ENCODE measurements at regions not wholly inside any gene's neighbourhood (a gene's known extent, or its start where the extent isn't known, plus 50 kb on each side); places are given as distances from the start of the nearest gene placed in this dataset.

DNA sequence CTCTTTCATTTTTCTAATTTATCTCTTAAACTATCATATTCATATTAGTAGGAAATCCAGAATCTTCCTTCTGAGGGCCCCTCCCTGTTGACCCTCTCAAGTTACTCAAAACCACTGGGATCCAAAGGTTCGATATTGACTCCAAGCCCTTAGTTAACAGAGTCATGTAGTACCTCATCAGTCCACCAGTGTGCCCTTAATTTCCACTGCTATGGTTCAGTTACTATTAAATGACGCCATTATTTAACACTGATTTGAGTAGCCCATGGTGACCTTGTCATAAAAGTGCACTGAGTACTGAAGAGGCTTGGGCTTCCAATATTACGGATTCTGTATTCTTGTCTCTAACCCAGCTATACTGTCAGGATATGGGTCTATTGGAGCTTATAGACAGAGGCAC is 91.9 kb upstream of the MS4A8 start:
- Histone ChIP-seq H3K14ac (ENCODE audit: insufficient read depth, low read length) (no peak overlapping the region), H3K79me1 (ENCODE audit: insufficient read depth, low read depth, low read length, poor library complexity, severe bottlenecking) (no peaks in the 10 kb centered on the region), H2BK20ac (ENCODE audit: low read depth, low read length, poor library complexity, severe bottlenecking) (no peak overlapping the region), H4K8ac (replicated peaks; ENCODE audit: insufficient read length, low read depth, low read length) (no peak overlapping the region), H3K56ac (ENCODE audit: insufficient read length, low read depth, low read length) (no peak overlapping the region), H3K79me2 (ENCODE audit: insufficient read depth, low read length) (no peaks in the 10 kb centered on the region), H2AK5ac (ENCODE audit: insufficient read length, low read length) (no peak overlapping the region), H3K27ac (ENCODE audit: insufficient read length, low read depth, low read length) (no peak overlapping the region), H3K4me2 (ENCODE audit: insufficient read depth, insufficient read length, low read length) (no peak overlapping the region), H4K91ac (ENCODE audit: insufficient read length, low read depth, low read length) (no peak overlapping the region), H4K20me1 (ENCODE audit: control insufficient read depth, insufficient read depth, insufficient read length) (no peaks in the 10 kb centered on the region), H2BK5ac (ENCODE audit: insufficient read length, low read length) (no peak overlapping the region), H2BK12ac (ENCODE audit: insufficient read length, low read depth, low read length) (no peak overlapping the region), H3K27me3 (ENCODE audit: insufficient read depth, low read length) (no peaks in the 10 kb centered on the region), H3K23ac (ENCODE audit: insufficient read length, low read depth, low read length) (no peak overlapping the region), H3K18ac (ENCODE audit: insufficient read length, low read depth, low read length) (no peak overlapping the region), H2BK15ac (ENCODE audit: low read depth, low read length) (no peak overlapping the region), H3K9ac (ENCODE audit: extremely low read depth, insufficient read length, low read length) (no peak overlapping the region), H3T11ph (ENCODE audit: low read length) (no peak overlapping the region), H3K9me3 (ENCODE audit: control insufficient read depth, low read depth, low read length) (no peaks in the 10 kb centered on the region), H3K4ac (ENCODE audit: low read depth, low read length) (no peak overlapping the region), H3K23me2 (ENCODE audit: insufficient read length, low read depth, low read length, poor library complexity, severe bottlenecking) (no peaks in the 10 kb centered on the region), H2BK120ac (ENCODE audit: low read depth, low read length, poor library complexity, severe bottlenecking) (no peak overlapping the region), H4K5ac (ENCODE audit: insufficient read length, low read depth, low read length) (no peak overlapping the region), H3K4me1 (ENCODE audit: insufficient read depth, low read length) (no peaks in the 10 kb centered on the region), H2AFZ (ENCODE audit: low read length) (no peak overlapping the region)
- WGBS (ENCODE audit: extremely low coverage, insufficient read length, low lambda C conversion rate): no CpG with 5 or more reads among the region's 3 CpGs
- Mint-ChIP-seq H3K4me1 (no peaks in the 10 kb centered on the region), H3K27ac (no peak overlapping the region), H3K9me3 (no peaks in the 10 kb centered on the region), H3K4me3 (no peak overlapping the region), H3K36me3 (ENCODE audit: insufficient read depth in 1 of 3, low read depth in 3 of 3) (no peaks in the 10 kb centered on the region), H3K27me3 (ENCODE audit: low read depth) (no peaks in the 10 kb centered on the region)
- no peak for DNase-seq
- TF ChIP-seq, protein P1, sequence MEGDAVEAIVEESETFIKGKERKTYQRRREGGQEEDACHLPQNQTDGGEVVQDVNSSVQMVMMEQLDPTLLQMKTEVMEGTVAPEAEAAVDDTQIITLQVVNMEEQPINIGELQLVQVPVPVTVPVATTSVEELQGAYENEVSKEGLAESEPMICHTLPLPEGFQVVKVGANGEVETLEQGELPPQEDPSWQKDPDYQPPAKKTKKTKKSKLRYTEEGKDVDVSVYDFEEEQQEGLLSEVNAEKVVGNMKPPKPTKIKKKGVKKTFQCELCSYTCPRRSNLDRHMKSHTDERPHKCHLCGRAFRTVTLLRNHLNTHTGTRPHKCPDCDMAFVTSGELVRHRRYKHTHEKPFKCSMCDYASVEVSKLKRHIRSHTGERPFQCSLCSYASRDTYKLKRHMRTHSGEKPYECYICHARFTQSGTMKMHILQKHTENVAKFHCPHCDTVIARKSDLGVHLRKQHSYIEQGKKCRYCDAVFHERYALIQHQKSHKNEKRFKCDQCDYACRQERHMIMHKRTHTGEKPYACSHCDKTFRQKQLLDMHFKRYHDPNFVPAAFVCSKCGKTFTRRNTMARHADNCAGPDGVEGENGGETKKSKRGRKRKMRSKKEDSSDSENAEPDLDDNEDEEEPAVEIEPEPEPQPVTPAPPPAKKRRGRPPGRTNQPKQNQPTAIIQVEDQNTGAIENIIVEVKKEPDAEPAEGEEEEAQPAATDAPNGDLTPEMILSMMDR (conservative IDR thresholded peaks at IDR 0.05): peak; percentile 56

Measured in H9 (cell line).